ENCODE measurements at regions not wholly inside any gene's neighbourhood (a gene's known extent, or its start where the extent isn't known, plus 50 kb on each side); places are given as distances from the start of the nearest gene placed in this dataset.
A peak's percentile ranks its signal among the peaks of the same experiment; 100 is the strongest.

- TF ChIP-seq CTCF (IDR thresholded peaks at IDR 0.05; ENCODE audit: insufficient read depth, low read depth, low read length) (peak; percentile 39), EZH2 (IDR thresholded peaks at IDR 0.05; ENCODE audit: insufficient read depth, low read length) (no peak)
Measured at GRCh38 chr15:24761704-24762302, 86.2 kb downstream of the NPAP1 start.
